Ovary (tissue), 3 donors: ENCODE measurements at regions not wholly inside any gene's neighbourhood (a gene's known extent, or its start where the extent isn't known, plus 50 kb on each side); places are given as distances from the start of the nearest gene placed in this dataset.

Experiments used
- CTCF ChIP-seq, 3 donors: fragments of 450-650 bp in 2 of 3; fragments of 200-600 bp in 1 of 3; IDR thresholded peaks; one replicate each; pipeline versions ENCODE4 v1.5.1 to v1.8.0; 2016 to 2022; ENCODE audit warnings: antibody characterized with exemption in 3 of 3, mild to moderate bottlenecking in 1 of 3
- EP300 ChIP-seq: sonication (generic); formaldehyde crosslinking; IDR thresholded peaks from one replicate; pipeline ENCODE4 v1.6.1; 2017; ENCODE audit warnings: antibody characterized with exemption
- donor health status: DM: no; HTN: no; CAD: no.

GRCh38 chr4:23613782-23614181, 276.1 kb downstream of the PPARGC1A start:
- no peak for TF ChIP-seq CTCF (IDR thresholded peaks at IDR 0.05)
- no peak for TF ChIP-seq EP300
